AG08395 (cell line): ENCODE measurements at regions not wholly inside any gene's neighbourhood (a gene's known extent, or its start where the extent isn't known, plus 50 kb on each side); places are given as distances from the start of the nearest gene placed in this dataset.
"Not testable (repeated sequence)": the region's sequence is repeated elsewhere in the genome, so short reads cannot be mapped to it uniquely, and the experiment has no call there.

ENCODE experiments used
- DNase-seq: peaks from one replicate; pipeline ENCODE4 v3.0.0; 2012; ENCODE audit warnings: mixed read lengths, low spot score

- DNase-seq: no peak
Observed at GRCh38 chr5:37962389-37962788, 122.5 kb upstream of the GDNF start.

- no peak for DNase-seq
Observed at GRCh38 chr5:37957218-37957617, 117.4 kb upstream of the GDNF start.

GRCh38 chr5:37955748-37956147, 115.9 kb upstream of the GDNF start:
- no peak for DNase-seq

- DNase-seq: no peak
Observed at GRCh38 chr5:37954561-37954960, 114.7 kb upstream of the GDNF start.

GRCh38 chr5:37951946-37952721, 112.3 kb upstream of the GDNF start:
- no peak for DNase-seq

GRCh38 chr5:37950436-37950835, 110.6 kb upstream of the GDNF start:
- no peak for DNase-seq

- DNase-seq: no peak
Observed at GRCh38 chr5:37945446-37945845, 105.6 kb upstream of the GDNF start.

- not testable (repeated sequence) for DNase-seq
Observed at GRCh38 chr5:37943136-37943535, 103.3 kb upstream of the GDNF start.

GRCh38 chr5:37940931-37941623, 101.2 kb upstream of the GDNF start:
- DNase-seq: no peak

- DNase-seq: no peak
Observed at GRCh38 chr5:37938861-37939260, 99.0 kb upstream of the GDNF start.

GRCh38 chr5:37938076-37938852, 98.4 kb upstream of the GDNF start:
- no peak for DNase-seq

GRCh38 chr5:37936091-37936490, 96.2 kb upstream of the GDNF start:
- no peak for DNase-seq

GRCh38 chr5:37933576-37933975, 93.7 kb upstream of the GDNF start:
- DNase-seq: no peak

GRCh38 chr5:37932450-37932849, 92.6 kb upstream of the GDNF start:
- no peak for DNase-seq

- DNase-seq: no peak
Observed at GRCh38 chr5:37931541-37931940, 91.7 kb upstream of the GDNF start.

- no peak for DNase-seq
Observed at GRCh38 chr5:37930350-37930749, 90.5 kb upstream of the GDNF start.

- no peak for DNase-seq
Observed at GRCh38 chr5:37929791-37930190, 90.0 kb upstream of the GDNF start.

- not testable (repeated sequence) for DNase-seq
Observed at GRCh38 chr5:37927753-37928152, 87.9 kb upstream of the GDNF start.

GRCh38 chr5:37926732-37927131, 86.9 kb upstream of the GDNF start:
- peak; percentile 9 for DNase-seq

GRCh38 chr5:37921452-37921851, 81.6 kb upstream of the GDNF start:
- no peak for DNase-seq

- no peak for DNase-seq
Observed at GRCh38 chr5:37918424-37918823, 78.6 kb upstream of the GDNF start.

- DNase-seq: no peak
Observed at GRCh38 chr5:37916525-37916924, 76.7 kb upstream of the GDNF start.
